SU-DHL-6 (cell line): ENCODE measurements at regions not wholly inside any gene's neighbourhood (a gene's known extent, or its start where the extent isn't known, plus 50 kb on each side); places are given as distances from the start of the nearest gene placed in this dataset.
"Not testable (repeated sequence)": the region's sequence is repeated elsewhere in the genome, so short reads cannot be mapped to it uniquely, and the experiment has no call there.

Experiments used
- CTCF ChIP-seq: fragments of 200-600 bp; sonication (generic); IDR thresholded peaks from one replicate; pipeline ENCODE4 v1.5.1; 2017; ENCODE audit warnings: antibody characterized with exemption, mild to moderate bottlenecking, low read length, moderate library complexity; ENCODE audit not compliant: insufficient read depth, poor library complexity, severe bottlenecking
- EZH2phosphoT487 ChIP-seq: fragments of 200-600 bp; sonication (generic), shearing (Covaris generic); conservative IDR thresholded peaks from 2 replicates; pipeline ENCODE4 v1.6.1; 2018; ENCODE audit warnings: mild to moderate bottlenecking, antibody characterized with exemption, low read length, moderate library complexity, mixed read lengths

GRCh38 chr21:20048130-20048837, 949.9 kb upstream of the NCAM2 start:
- TF ChIP-seq EZH2phosphoT487, CTCF: not testable (repeated sequence)
